Smooth muscle cell (in vitro differentiated cells): ENCODE measurements at regions not wholly inside any gene's neighbourhood (a gene's known extent, or its start where the extent isn't known, plus 50 kb on each side); places are given as distances from the start of the nearest gene placed in this dataset.

Experiments
- DNase-seq: peaks from one replicate; lab custom pipeline; 2025; ENCODE audit not compliant: unreplicated experiment; lab: John Stamatoyannopoulos, UW
- H2AFZ ChIP-seq: fragments of 200-600 bp; sonication (generic); 2 replicates; pipeline ENCODE4 v1.6.0; 2016; ENCODE audit warnings: antibody characterized with exemption, low read depth, mild to moderate bottlenecking
- H3F3A ChIP-seq: fragments of 200-600 bp; sonication (generic); 2 replicates; pipeline ENCODE4 v1.6.0; 2017; ENCODE audit warnings: antibody characterized with exemption, low read depth
- H3K27ac ChIP-seq: fragments of 200-600 bp; sonication (generic); 2 replicates; pipeline ENCODE4 v1.5.1; 2016; ENCODE audit warnings: low read depth, mild to moderate bottlenecking
- H3K27me3 ChIP-seq: fragments of 200-600 bp; sonication (generic); 2 replicates; pipeline ENCODE4 v1.6.1; 2016; ENCODE audit warnings: low read depth, mild to moderate bottlenecking
- H3K36me3 ChIP-seq: fragments of 200-600 bp; sonication (generic); 2 replicates; pipeline ENCODE4 v1.5.1; 2016; ENCODE audit warnings: low read depth
- H3K4me1 ChIP-seq: fragments of 200-600 bp; sonication (generic); 2 replicates; pipeline ENCODE4 v1.5.1; 2016; ENCODE audit warnings: low read depth
- H3K4me2 ChIP-seq: fragments of 200-600 bp; sonication (generic); 2 replicates; pipeline ENCODE4 v1.6.0; 2016; ENCODE audit warnings: mild to moderate bottlenecking
- H3K4me3 ChIP-seq: fragments of 200-600 bp; sonication (generic); 2 replicates; pipeline ENCODE4 v1.5.1; 2016; ENCODE audit warnings: mild to moderate bottlenecking
- H3K79me2 ChIP-seq: fragments of 200-600 bp; sonication (generic); 2 replicates; pipeline ENCODE4 v1.6.0; 2016; ENCODE audit warnings: low read depth, mild to moderate bottlenecking
- H3K9ac ChIP-seq: fragments of 200-600 bp; sonication (generic); 2 replicates; pipeline ENCODE4 v1.6.0; 2016; ENCODE audit warnings: low read depth
- H3K9me3 ChIP-seq: fragments of 200-600 bp; sonication (generic); replicated peaks from 2 replicates; pipeline ENCODE4 v1.5.1; 2016; ENCODE audit warnings: low read depth
- H4K20me1 ChIP-seq: fragments of 200-600 bp; sonication (generic); 2 replicates; pipeline ENCODE4 v1.6.0; 2016; ENCODE audit warnings: low read depth
- CTCF ChIP-seq: fragments of 200-600 bp; sonication (generic); IDR thresholded peaks from 2 replicates; pipeline ENCODE4 v1.5.1; 2017; ENCODE audit warnings: borderline replicate concordance, mild to moderate bottlenecking, antibody characterized with exemption; ENCODE audit not compliant: insufficient read depth, poor library complexity, severe bottlenecking
- WGBS: methylation state at CpG from one replicate; pipeline ENCODE4 v1.1.7; 2016; ENCODE audit warnings: low lambda C conversion rate; 5-methylcytosine and 5-hydroxymethylcytosine counted together

GRCh38 chr3:26102376-26102775 is 312.5 kb downstream of the OXSM start:
- H3K36me3 ChIP-seq, result no peaks in the 10 kb centered on the region
- 23% methylated on average over 1 of the region's 1 CpG for WGBS
- H2AFZ ChIP-seq, result peak overlapping the region; percentile 3
- H3K4me1 ChIP-seq, result peaks cover 6% of the 10 kb centered on the region
- no peaks in the 10 kb centered on the region for H3K79me2 ChIP-seq
- H3F3A ChIP-seq, result no peaks in the 10 kb centered on the region
- no peak for TF ChIP-seq CTCF
- no peak overlapping the region for H3K4me3 ChIP-seq
- H3K9ac ChIP-seq, result no peak overlapping the region
- no peak overlapping the region for H3K27ac ChIP-seq
- no peaks in the 10 kb centered on the region for H4K20me1 ChIP-seq
- no peak for DNase-seq
- no peaks in the 10 kb centered on the region for H3K27me3 ChIP-seq
- H3K4me2 ChIP-seq, result no peak overlapping the region
- H3K9me3 ChIP-seq, result no peaks in the 10 kb centered on the region

DNA sequence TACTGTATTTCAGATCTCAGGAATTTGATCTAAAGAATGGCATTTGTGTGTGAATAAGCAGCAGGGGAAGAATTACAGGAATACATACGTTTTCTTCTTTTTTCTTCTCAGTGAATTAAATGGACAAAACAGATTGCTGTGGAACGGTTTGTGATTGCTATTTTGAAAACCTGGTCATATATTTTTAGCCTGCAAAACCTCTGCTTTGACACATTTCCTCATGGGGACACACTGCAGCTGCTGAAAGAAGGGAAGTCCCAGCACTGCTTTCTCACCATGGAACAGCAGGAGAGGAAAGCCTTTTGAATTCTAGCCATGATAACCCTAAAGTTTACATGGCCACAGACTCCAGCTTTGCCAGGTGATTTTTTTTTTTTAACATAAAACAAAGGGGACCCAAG is 315.0 kb downstream of the OXSM start:
- no peaks in the 10 kb centered on the region for H3F3A ChIP-seq
- H3K4me1 ChIP-seq, result peaks cover 6% of the 10 kb centered on the region
- no peak overlapping the region for H2AFZ ChIP-seq
- TF ChIP-seq CTCF, result no peak
- no peak overlapping the region for H3K4me2 ChIP-seq
- no peak overlapping the region for H3K4me3 ChIP-seq
- H3K27me3 ChIP-seq, result no peaks in the 10 kb centered on the region
- no peaks in the 10 kb centered on the region for H3K9me3 ChIP-seq
- no peaks in the 10 kb centered on the region for H3K36me3 ChIP-seq
- no peak overlapping the region for H3K9ac ChIP-seq
- 47% methylated on average over 2 of the region's 2 CpGs for WGBS
- no peak for DNase-seq
- no peak overlapping the region for H3K27ac ChIP-seq
- H4K20me1 ChIP-seq, result no peaks in the 10 kb centered on the region
- no peaks in the 10 kb centered on the region for H3K79me2 ChIP-seq

DNA sequence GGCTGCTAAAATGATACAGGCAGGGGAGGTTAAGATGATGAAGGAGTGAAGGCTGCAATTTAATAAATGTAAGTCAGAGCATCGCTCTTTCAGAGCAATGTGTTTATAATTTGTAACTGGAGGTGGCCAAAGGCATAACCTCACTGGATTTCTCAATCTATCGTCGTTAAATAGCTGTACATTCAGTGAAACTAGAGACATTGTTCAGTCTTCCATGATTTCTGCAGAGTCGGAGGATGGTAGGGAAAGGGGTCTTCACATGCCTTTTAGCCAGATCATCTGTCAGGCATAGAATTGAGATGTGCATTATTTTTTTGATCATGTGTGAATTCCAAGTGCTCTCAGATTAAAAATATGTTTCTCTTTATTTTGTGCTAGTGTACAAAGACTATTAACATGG is 315.4 kb downstream of the OXSM start:
- Histone ChIP-seq H3K9me3 (no peaks in the 10 kb centered on the region), H3K36me3 (no peaks in the 10 kb centered on the region), H3K27me3 (no peaks in the 10 kb centered on the region), H3K79me2 (no peaks in the 10 kb centered on the region), H3K9ac (no peak overlapping the region), H3K27ac (no peak overlapping the region), H3K4me1 (peaks cover 3% of the 10 kb centered on the region), H3K4me2 (no peak overlapping the region), H4K20me1 (no peaks in the 10 kb centered on the region), H3F3A (no peaks in the 10 kb centered on the region), H3K4me3 (no peak overlapping the region), H2AFZ (no peak overlapping the region)
- no peak for TF ChIP-seq CTCF
- DNase-seq, result no peak
- WGBS, result 85% methylated on average over 4 of the region's 4 CpGs

- 59% methylated on average over 2 of the region's 2 CpGs for WGBS
- DNase-seq, result no peak
- no peak overlapping the region for H3K9ac ChIP-seq
Observed at GRCh38 chr3:26106228-26106627, 316.3 kb downstream of the OXSM start.

More at GRCh38 chr3:26106228-26106627, 316.3 kb downstream of the OXSM start:
- Histone ChIP-seq H3K9me3 (no peaks in the 10 kb centered on the region), H3K4me2 (no peak overlapping the region), H3K36me3 (no peaks in the 10 kb centered on the region), H3K27ac (no peak overlapping the region), H2AFZ (no peak overlapping the region), H4K20me1 (no peaks in the 10 kb centered on the region), H3K79me2 (no peaks in the 10 kb centered on the region), H3K4me1 (no peaks in the 10 kb centered on the region), H3F3A (no peaks in the 10 kb centered on the region), H3K4me3 (no peak overlapping the region), H3K27me3 (no peaks in the 10 kb centered on the region)
- no peak for TF ChIP-seq CTCF
